Adipose tissue (tissue), 3 donors: ENCODE measurements at regions not wholly inside any gene's neighbourhood (a gene's known extent, or its start where the extent isn't known, plus 50 kb on each side); places are given as distances from the start of the nearest gene placed in this dataset.

Experiments
- H3K27ac ChIP-seq: one replicate; pipeline ENCODE4 v1.5.1; 2013; ENCODE audit warnings: low read depth, low read length
- WGBS, 3 donors: extraction: QIAGEN DNeasy Blood & Tissue Kit; methylation state at CpG; one replicate each; pipeline ENCODE4 v1.1.7; 2013; 5-methylcytosine and 5-hydroxymethylcytosine counted together
- donor health status: healthy with polysubstance abuse.
- donor health status: Bipolar disorder and iron deficiency.
- donor health status: healthy.

- 59 to 97% (median 86%) methylated on average over 1 of the region's 1 CpG for WGBS, 3 donors
- H3K27ac ChIP-seq: no peak overlapping the region
Measured at GRCh38 chr21:38878379-38879179, 72.8 kb downstream of the ETS2 start.

GRCh38 chr21:38875694-38876492, 70.2 kb downstream of the ETS2 start:
- WGBS, 3 donors: 75 to 80% (median 76%) methylated on average over 10 of the region's 10 CpGs
- no peak overlapping the region for H3K27ac ChIP-seq
